Stimulated activated naive B cell treated with anti-CD40 and anti-IgM and Interleukin-4, amounts not matched to agents 10 μg/mL and 1 μg/mL and 100 μg/mL, for 72 hours (primary cell): ENCODE measurements at regions not wholly inside any gene's neighbourhood (a gene's known extent, or its start where the extent isn't known, plus 50 kb on each side); places are given as distances from the start of the nearest gene placed in this dataset.

Experiments
- ATAC-seq, 2 donors: fragments of 150-1000 bp; cut with Tn5 transposase; replicated peaks; 2 replicates each; pipeline ENCODE4 v1.10.0; 2021; ENCODE audit warnings: moderate library complexity in 1 of 2
- DNase-seq: peaks from one replicate; pipeline ENCODE4 v3.0.0; 2021
- H3K27ac Mint-ChIP-seq: one replicate; pipeline ENCODE4 v1.8.0; 2022; ENCODE audit warnings: mild to moderate bottlenecking, mixed read lengths
- H3K27me3 Mint-ChIP-seq, 2 donors: one replicate each; pipeline ENCODE4 v1.8.0; 2022; ENCODE audit warnings: mixed read lengths in 2 of 2
- H3K36me3 Mint-ChIP-seq, 2 donors: one replicate each; pipeline ENCODE4 v1.8.0; 2022; ENCODE audit warnings: mixed read lengths in 2 of 2, mild to moderate bottlenecking in 1 of 2
- H3K4me1 Mint-ChIP-seq, 2 donors: one replicate each; pipeline ENCODE4 v1.8.0; 2022; ENCODE audit warnings: mixed read lengths in 2 of 2, mild to moderate bottlenecking in 1 of 2
- H3K4me3 Mint-ChIP-seq, 2 donors: one replicate each; pipeline ENCODE4 v1.8.0; 2022; ENCODE audit warnings: mild to moderate bottlenecking in 2 of 2, mixed read lengths in 2 of 2, moderate library complexity in 1 of 2
- H3K9me3 Mint-ChIP-seq, 2 donors: one replicate each; pipeline ENCODE4 v1.8.0; 2022; ENCODE audit warnings: mixed read lengths in 2 of 2, mild to moderate bottlenecking in 1 of 2

DNA sequence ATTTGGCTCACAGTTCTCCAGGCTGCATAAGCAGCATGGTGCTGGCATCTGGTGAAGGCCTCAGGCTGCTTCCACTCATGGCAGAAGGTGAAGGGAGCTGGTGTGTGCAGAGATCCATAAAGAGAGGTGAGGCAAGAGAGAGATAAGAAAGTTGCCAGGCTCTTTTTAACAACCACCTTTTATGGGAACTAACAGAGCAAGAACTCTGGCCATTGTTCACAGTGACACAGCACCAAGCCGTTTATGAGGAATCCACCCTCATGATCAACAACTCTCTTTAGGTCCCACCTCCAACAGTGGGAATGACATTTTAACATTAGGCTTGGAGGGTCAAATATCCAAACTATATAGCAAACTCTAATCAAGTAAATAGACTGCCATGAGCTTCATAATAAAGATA lies 557.2 kb upstream of the SUCLG2 start:
- Mint-ChIP-seq H3K4me3 (no peak overlapping the region), H3K27ac (no peak overlapping the region), H3K9me3 (peaks cover 0 to 2% of the 10 kb centered on the region in 2 donors), H3K27me3 (no peaks in the 10 kb centered on the region), H3K36me3 (no peaks in the 10 kb centered on the region), H3K4me1 (no peaks in the 10 kb centered on the region)
- no peak for ATAC-seq
- no peak for DNase-seq

DNA sequence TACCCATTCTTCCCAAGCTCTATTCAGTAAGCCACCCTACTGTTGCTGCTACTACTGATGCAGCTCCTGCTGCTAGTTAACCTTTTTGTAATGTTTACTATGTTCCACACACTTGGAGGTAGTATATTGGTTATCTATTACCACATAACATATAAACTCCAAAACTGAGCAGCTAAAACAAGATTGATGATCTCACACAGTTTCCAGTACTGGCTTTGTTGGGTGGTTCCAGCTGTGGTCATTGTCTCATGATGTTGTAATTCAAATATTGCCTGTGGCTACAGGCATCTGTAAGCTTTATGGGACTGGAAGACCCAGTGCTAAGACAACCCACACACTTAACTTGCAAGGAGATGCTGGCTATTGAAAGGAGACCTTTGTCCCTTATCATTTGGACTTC lies 556.2 kb upstream of the SUCLG2 start:
- no peaks in the 10 kb centered on the region for H3K4me1 Mint-ChIP-seq
- no peak for ATAC-seq

GRCh38 chr3:68207327-68207726 lies 552.9 kb upstream of the SUCLG2 start:
- H3K36me3 Mint-ChIP-seq: no peaks in the 10 kb centered on the region
- no peak overlapping the region for H3K4me3 Mint-ChIP-seq
- H3K4me1 Mint-ChIP-seq: no peaks in the 10 kb centered on the region
- H3K9me3 Mint-ChIP-seq: peaks cover 5 to 6% of the 10 kb centered on the region in 2 donors
- no peaks in the 10 kb centered on the region for H3K27me3 Mint-ChIP-seq
- DNase-seq (no peak), ATAC-seq (no peak)
- no peak overlapping the region for H3K27ac Mint-ChIP-seq

More for the DNA sequence above, 556.2 kb upstream of the SUCLG2 start:
- Mint-ChIP-seq H3K27me3 (no peaks in the 10 kb centered on the region), H3K27ac (no peak overlapping the region), H3K36me3 (no peaks in the 10 kb centered on the region), H3K9me3 (no peaks in the 10 kb centered on the region), H3K4me3 (no peak overlapping the region)
- DNase-seq: no peak

DNA sequence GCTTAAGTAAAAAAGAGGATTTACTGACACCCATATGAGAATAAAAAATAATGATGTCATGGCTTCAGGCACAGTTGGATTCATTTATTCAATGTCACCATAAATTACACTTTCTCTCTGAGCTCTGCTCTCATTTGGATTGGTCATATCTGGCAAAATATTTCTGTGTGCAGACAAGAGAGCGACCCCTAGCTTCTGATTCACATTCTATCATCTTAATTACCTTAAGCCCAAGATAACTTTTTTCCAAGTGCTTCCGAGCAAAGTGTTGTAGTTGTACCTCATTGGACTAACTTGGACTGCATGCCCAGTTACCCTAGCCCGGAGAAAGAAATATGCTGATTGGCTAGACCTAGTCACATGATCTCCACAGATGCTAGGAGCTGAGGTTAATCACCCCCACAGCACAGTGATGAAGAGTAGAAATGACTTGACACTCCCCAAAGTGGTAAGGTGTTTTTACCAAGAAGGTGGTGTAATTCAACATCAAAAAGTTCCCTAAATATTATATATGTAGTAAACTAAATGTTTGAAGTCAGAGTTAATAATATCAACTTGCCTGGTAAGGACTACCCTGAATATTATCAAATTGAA lies 552.2 kb upstream of the SUCLG2 start:
- peaks cover 5 to 6% of the 10 kb centered on the region in 2 donors for H3K9me3 Mint-ChIP-seq
- H3K4me1 Mint-ChIP-seq: no peaks in the 10 kb centered on the region
- H3K27ac Mint-ChIP-seq: no peak overlapping the region
- ATAC-seq: no peak
- H3K27me3 Mint-ChIP-seq: no peaks in the 10 kb centered on the region
- H3K4me3 Mint-ChIP-seq: no peak overlapping the region
- H3K36me3 Mint-ChIP-seq: no peaks in the 10 kb centered on the region
- DNase-seq: no peak

DNA sequence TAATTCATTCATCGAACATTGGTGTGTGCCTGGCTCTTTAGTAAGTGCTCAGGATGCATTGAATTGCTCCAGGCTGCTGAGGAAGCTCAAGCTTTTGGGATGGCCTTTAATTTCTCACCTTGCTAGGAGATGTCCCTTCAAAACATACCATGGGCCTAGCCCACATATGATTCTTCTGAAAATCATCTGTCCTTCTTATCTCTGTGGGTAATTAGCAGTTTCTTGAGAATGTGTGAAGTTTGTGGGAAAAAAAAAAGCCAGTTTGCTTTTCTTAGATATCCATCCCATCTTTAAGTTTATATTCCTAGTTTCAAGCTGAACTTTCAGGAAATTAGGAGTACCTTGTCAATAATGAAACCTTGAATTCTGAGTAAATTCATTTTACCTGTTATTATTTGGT lies 532.3 kb upstream of the SUCLG2 start:
- Mint-ChIP-seq H3K4me1 (no peaks in the 10 kb centered on the region), H3K27me3 (no peaks in the 10 kb centered on the region), H3K36me3 (no peaks in the 10 kb centered on the region), H3K9me3 (peaks cover 0 to 2% of the 10 kb centered on the region in 2 donors), H3K4me3 (no peak overlapping the region), H3K27ac (no peak overlapping the region)
- ATAC-seq (no peak), DNase-seq (no peak)

- DNase-seq: no peak
- Mint-ChIP-seq H3K27me3 (no peaks in the 10 kb centered on the region), H3K4me1 (no peaks in the 10 kb centered on the region), H3K27ac (no peak overlapping the region), H3K36me3 (no peaks in the 10 kb centered on the region), H3K9me3 (peaks cover 17 to 28% of the 10 kb centered on the region in 2 donors), H3K4me3 (no peak overlapping the region)
- ATAC-seq: no peak
Observed at GRCh38 chr3:68176600-68176999, 522.2 kb upstream of the SUCLG2 start.

- H3K4me1 Mint-ChIP-seq: no peaks in the 10 kb centered on the region
- H3K9me3 Mint-ChIP-seq: peaks cover 30 to 40% of the 10 kb centered on the region in 2 donors
- DNase-seq (no peak), ATAC-seq (no peak)
- no peak overlapping the region for H3K4me3 Mint-ChIP-seq
- no peak overlapping the region for H3K27ac Mint-ChIP-seq
- no peaks in the 10 kb centered on the region for H3K27me3 Mint-ChIP-seq
- peaks cover 0 to 3% of the 10 kb centered on the region in 2 donors for H3K36me3 Mint-ChIP-seq
Observed at GRCh38 chr3:68173012-68173634, 518.7 kb upstream of the SUCLG2 start.

GRCh38 chr3:68172039-68172438 lies 517.6 kb upstream of the SUCLG2 start:
- no peak for ATAC-seq
- no peak overlapping the region for H3K27ac Mint-ChIP-seq
- H3K4me1 Mint-ChIP-seq: no peaks in the 10 kb centered on the region
- H3K36me3 Mint-ChIP-seq: peaks cover 0 to 3% of the 10 kb centered on the region in 2 donors
- H3K27me3 Mint-ChIP-seq: no peaks in the 10 kb centered on the region
- H3K9me3 Mint-ChIP-seq: peaks cover 30 to 40% of the 10 kb centered on the region in 2 donors
- no peak for DNase-seq
- no peak overlapping the region for H3K4me3 Mint-ChIP-seq

DNA sequence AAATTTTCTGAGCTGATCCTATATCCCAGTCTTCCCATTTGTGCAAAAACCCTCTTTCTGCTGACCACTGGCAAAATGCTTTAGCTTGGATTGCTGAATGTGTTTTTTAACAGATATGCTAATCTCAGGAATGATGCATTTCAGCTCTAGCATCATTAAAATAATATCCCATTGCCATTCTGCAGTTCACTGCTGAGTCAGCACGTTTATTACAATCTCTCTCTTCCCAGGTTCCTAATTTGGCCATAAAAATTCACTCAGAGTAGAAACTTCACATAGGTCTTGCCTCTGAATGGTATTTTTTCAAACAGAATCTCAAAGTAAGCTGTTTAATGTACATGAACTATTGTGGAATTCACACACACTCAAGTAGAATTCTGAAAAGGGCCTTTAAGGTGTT lies 509.6 kb upstream of the SUCLG2 start:
- Mint-ChIP-seq H3K27ac (no peak overlapping the region), H3K4me3 (no peak overlapping the region), H3K9me3 (peaks cover 0 to 1% of the 10 kb centered on the region in 2 donors), H3K36me3 (no peaks in the 10 kb centered on the region), H3K4me1 (no peaks in the 10 kb centered on the region), H3K27me3 (no peaks in the 10 kb centered on the region)
- ATAC-seq (no peak), DNase-seq (no peak)

DNA sequence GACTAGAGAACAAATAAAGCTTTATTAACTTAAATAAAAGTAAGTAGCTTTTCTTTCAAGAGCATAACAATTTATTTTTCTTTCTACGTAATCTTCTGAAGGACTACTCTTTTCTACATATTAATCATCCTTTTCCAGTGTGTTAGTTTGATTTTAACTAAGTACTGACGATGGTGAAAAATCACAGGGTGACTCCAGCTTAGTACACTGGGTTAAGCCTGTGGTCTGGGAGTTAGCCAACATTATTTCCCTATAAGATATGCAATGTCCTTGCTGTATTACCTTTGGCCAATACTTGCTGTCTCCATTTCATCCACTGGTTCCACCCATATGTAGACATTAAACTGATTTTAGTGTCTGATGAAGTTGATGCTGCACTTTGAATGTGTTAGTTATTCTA lies 508.6 kb upstream of the SUCLG2 start:
- Mint-ChIP-seq H3K4me1 (no peaks in the 10 kb centered on the region), H3K36me3 (no peaks in the 10 kb centered on the region), H3K27ac (no peak overlapping the region), H3K9me3 (peaks cover 0 to 1% of the 10 kb centered on the region in 2 donors), H3K4me3 (no peak overlapping the region), H3K27me3 (no peaks in the 10 kb centered on the region)
- DNase-seq (no peak), ATAC-seq (no peak)

GRCh38 chr3:68162644-68163043 lies 508.2 kb upstream of the SUCLG2 start:
- Mint-ChIP-seq H3K36me3 (no peaks in the 10 kb centered on the region), H3K9me3 (peaks cover 0 to 1% of the 10 kb centered on the region in 2 donors)
- no peak for ATAC-seq

DNA sequence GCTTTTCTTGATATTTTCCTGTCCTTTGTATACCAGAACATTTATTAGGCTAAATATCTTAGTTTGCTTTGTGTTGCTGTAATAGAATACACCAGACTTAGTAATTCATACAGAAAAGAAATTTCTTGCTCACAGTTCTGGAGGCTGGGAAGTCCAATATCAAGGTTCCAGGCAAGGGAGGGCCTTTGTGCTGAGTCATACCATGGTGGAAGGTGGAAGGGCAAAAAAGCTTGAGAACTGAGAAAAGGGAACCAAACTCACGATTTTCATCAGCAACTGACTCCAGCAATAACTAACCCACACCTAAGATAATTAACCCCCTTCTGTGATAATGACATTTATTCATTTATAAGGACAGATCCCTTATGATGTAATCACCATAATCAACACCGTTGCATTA lies 496.9 kb upstream of the SUCLG2 start:
- Mint-ChIP-seq H3K4me1 (no peaks in the 10 kb centered on the region), H3K27ac (no peak overlapping the region), H3K36me3 (no peaks in the 10 kb centered on the region), H3K27me3 (peaks cover 0 to 5% of the 10 kb centered on the region in 2 donors), H3K9me3 (no peaks in the 10 kb centered on the region), H3K4me3 (no peak overlapping the region)
- ATAC-seq: no peak
- DNase-seq: no peak

More at GRCh38 chr3:68162644-68163043, 508.2 kb upstream of the SUCLG2 start:
- Mint-ChIP-seq H3K27ac (no peak overlapping the region), H3K4me3 (no peak overlapping the region), H3K4me1 (no peaks in the 10 kb centered on the region), H3K27me3 (no peaks in the 10 kb centered on the region)
- no peak for DNase-seq

GRCh38 chr3:68148447-68148846 lies 494.0 kb upstream of the SUCLG2 start:
- Mint-ChIP-seq H3K4me1 (no peaks in the 10 kb centered on the region), H3K4me3 (no peak overlapping the region), H3K27me3 (peaks cover 0 to 5% of the 10 kb centered on the region in 2 donors), H3K36me3 (no peaks in the 10 kb centered on the region), H3K9me3 (no peaks in the 10 kb centered on the region), H3K27ac (no peak overlapping the region)
- no peak for ATAC-seq
- DNase-seq: no peak

DNA sequence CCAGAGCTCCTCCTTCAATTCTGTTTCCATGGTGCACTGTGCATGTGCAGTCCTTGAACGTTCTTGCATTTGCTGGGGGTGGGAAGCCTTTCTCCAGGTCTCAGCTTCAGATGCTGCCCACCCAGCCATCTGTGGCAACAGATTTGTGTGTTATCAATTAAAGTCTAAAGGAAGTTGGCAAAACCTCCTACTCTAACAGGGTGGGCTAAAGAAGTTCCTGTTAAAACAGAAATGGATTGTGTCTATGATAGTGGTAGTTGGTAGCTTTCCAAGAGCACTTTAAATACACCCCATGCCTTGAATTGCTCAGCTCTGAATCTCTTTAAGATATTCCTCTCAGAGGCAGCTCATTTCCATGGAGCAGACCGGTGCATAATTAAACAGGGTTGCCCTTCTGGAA lies 488.0 kb upstream of the SUCLG2 start:
- Mint-ChIP-seq H3K27ac (no peak overlapping the region), H3K9me3 (no peaks in the 10 kb centered on the region), H3K4me1 (no peaks in the 10 kb centered on the region), H3K36me3 (no peaks in the 10 kb centered on the region), H3K4me3 (no peak overlapping the region), H3K27me3 (peaks cover 0 to 3% of the 10 kb centered on the region in 2 donors)
- ATAC-seq: no peak
- no peak for DNase-seq

- Mint-ChIP-seq H3K4me1 (no peaks in the 10 kb centered on the region), H3K27me3 (peaks cover 0 to 3% of the 10 kb centered on the region in 2 donors), H3K27ac (no peak overlapping the region), H3K4me3 (no peak overlapping the region), H3K9me3 (no peaks in the 10 kb centered on the region), H3K36me3 (no peaks in the 10 kb centered on the region)
- ATAC-seq (no peak), DNase-seq (no peak)
Observed at GRCh38 chr3:68139897-68140296, 485.5 kb upstream of the SUCLG2 start.
